MCF 10A (cell line): ENCODE measurements at regions not wholly inside any gene's neighbourhood (a gene's known extent, or its start where the extent isn't known, plus 50 kb on each side); places are given as distances from the start of the nearest gene placed in this dataset.

Experiments
- BruUV-seq: library from RNA; stranded (reverse); fragments of 400-500 nt; replicated peaks from 2 replicates; lab custom pipeline; 2021; lab: Mats Ljungman, UMichigan
- CTCF ChIA-PET: fragments of 300-600 bp; sonication (Branson Sonifier 250); formaldehyde crosslinking; extraction: SDS; loops from one replicate; lab custom pipeline; 2021; ENCODE audit warnings: antibody characterized with exemption, inconsistent platforms; lab: Yijun Ruan, JAX
- POLR2A ChIA-PET: fragments of 300-600, 350-650 bp; sonication (Branson Sonifier 250); formaldehyde crosslinking; extraction: SDS; loops from one replicate; lab custom pipeline; 2020; ENCODE audit warnings: antibody characterized with exemption, inconsistent platforms; lab: Yijun Ruan, JAX
- DNase-seq: peaks from one replicate; pipeline ENCODE4 v3.0.0-alpha.2; 2018; ENCODE audit not compliant: unreplicated experiment
- H3K27ac Mint-ChIP-seq: one replicate; pipeline ENCODE4 v1.8.0; 2022; ENCODE audit warnings: mild to moderate bottlenecking, low read depth, mixed read lengths; ENCODE audit not compliant: unreplicated experiment
- H3K27me3 Mint-ChIP-seq: one replicate; pipeline ENCODE4 v1.8.0; 2022; ENCODE audit warnings: mixed read lengths; ENCODE audit not compliant: insufficient read depth, unreplicated experiment
- H3K36me3 Mint-ChIP-seq: one replicate; pipeline ENCODE4 v1.8.0; 2022; ENCODE audit warnings: mild to moderate bottlenecking, moderate library complexity, mixed read lengths; ENCODE audit not compliant: insufficient read depth, unreplicated experiment
- H3K4me1 Mint-ChIP-seq: one replicate; pipeline ENCODE4 v1.8.0; 2022; ENCODE audit warnings: mixed read lengths; ENCODE audit not compliant: insufficient read depth, unreplicated experiment
- H3K4me3 Mint-ChIP-seq: one replicate; pipeline ENCODE4 v1.8.0; 2022; ENCODE audit warnings: mild to moderate bottlenecking, moderate library complexity, mixed read lengths; ENCODE audit not compliant: unreplicated experiment
- H3K9me3 Mint-ChIP-seq: one replicate; pipeline ENCODE4 v1.8.0; 2022; ENCODE audit warnings: mixed read lengths; ENCODE audit not compliant: unreplicated experiment
- CTCF ChIP-seq: fragments of 200-600 bp; IDR thresholded peaks from one replicate; pipeline ENCODE4 v1.8.0; 2022; ENCODE audit warnings: antibody characterized with exemption, mild to moderate bottlenecking; ENCODE audit not compliant: unreplicated experiment
- intact Hi-C: fragments of 100-400 bp; cut with micrococcal nuclease; formaldehyde crosslinking; loops from 2 replicates; pipeline ENCODE4 v1.14.1; 2022

- ChIA-PET CTCF (interaction anchor here (0.6 kb wide), 1 partner anchor 474 kb away, joined by 3 read pairs; no protein-coding TSS in a partner anchor), POLR2A (no interaction called here)
- no peak for TF ChIP-seq CTCF
- no peaks in the 10 kb centered on the region for H3K36me3 Mint-ChIP-seq
- no peak overlapping the region for H3K4me3 Mint-ChIP-seq
- BruUV-seq: no TSS peak
- H3K27ac Mint-ChIP-seq: no peak overlapping the region
- H3K27me3 Mint-ChIP-seq: no peaks in the 10 kb centered on the region
- intact Hi-C loops: no loop called here
- H3K4me1 Mint-ChIP-seq: peaks cover 6% of the 10 kb centered on the region
- no peaks in the 10 kb centered on the region for H3K9me3 Mint-ChIP-seq
- DNase-seq: no peak
These were observed 76.1 kb upstream of the CCDC85A start for GRCh38 chr2:56107502-56108220.

GRCh38 chr2:56108806-56109205, 75.0 kb upstream of the CCDC85A start:
- Mint-ChIP-seq H3K27me3 (no peaks in the 10 kb centered on the region), H3K4me1 (no peaks in the 10 kb centered on the region), H3K27ac (no peak overlapping the region), H3K4me3 (no peak overlapping the region), H3K9me3 (no peaks in the 10 kb centered on the region), H3K36me3 (no peaks in the 10 kb centered on the region)
- no TSS peak for BruUV-seq
- CTCF ChIA-PET: interaction anchor here (0.5 kb wide), 1 partner anchor 148 kb away, joined by 4 read pairs; no protein-coding TSS in a partner anchor
- TF ChIP-seq CTCF: no peak
- no peak for DNase-seq
- intact Hi-C loops: no loop called here
- POLR2A ChIA-PET: no interaction called here

GRCh38 chr2:56109994-56110393, 73.8 kb upstream of the CCDC85A start:
- no peaks in the 10 kb centered on the region for H3K27me3 Mint-ChIP-seq
- H3K4me3 Mint-ChIP-seq: no peak overlapping the region
- no peak for DNase-seq
- intact Hi-C loops: no loop called here
- H3K36me3 Mint-ChIP-seq: no peaks in the 10 kb centered on the region
- ChIA-PET CTCF (interaction anchor here (0.8 to 1.9 kb wide), 2 partner anchors 20 to 1364 kb away, joined by 3 to 6 read pairs; no protein-coding TSS in a partner anchor), POLR2A (interaction anchor here (0.9 to 1.2 kb wide), 2 partner anchors 9 to 41 kb away, joined by 3 to 5 read pairs; no protein-coding TSS in a partner anchor)
- no peak overlapping the region for H3K27ac Mint-ChIP-seq
- no TSS peak for BruUV-seq
- H3K9me3 Mint-ChIP-seq: no peaks in the 10 kb centered on the region
- no peak for TF ChIP-seq CTCF
- no peaks in the 10 kb centered on the region for H3K4me1 Mint-ChIP-seq

DNA sequence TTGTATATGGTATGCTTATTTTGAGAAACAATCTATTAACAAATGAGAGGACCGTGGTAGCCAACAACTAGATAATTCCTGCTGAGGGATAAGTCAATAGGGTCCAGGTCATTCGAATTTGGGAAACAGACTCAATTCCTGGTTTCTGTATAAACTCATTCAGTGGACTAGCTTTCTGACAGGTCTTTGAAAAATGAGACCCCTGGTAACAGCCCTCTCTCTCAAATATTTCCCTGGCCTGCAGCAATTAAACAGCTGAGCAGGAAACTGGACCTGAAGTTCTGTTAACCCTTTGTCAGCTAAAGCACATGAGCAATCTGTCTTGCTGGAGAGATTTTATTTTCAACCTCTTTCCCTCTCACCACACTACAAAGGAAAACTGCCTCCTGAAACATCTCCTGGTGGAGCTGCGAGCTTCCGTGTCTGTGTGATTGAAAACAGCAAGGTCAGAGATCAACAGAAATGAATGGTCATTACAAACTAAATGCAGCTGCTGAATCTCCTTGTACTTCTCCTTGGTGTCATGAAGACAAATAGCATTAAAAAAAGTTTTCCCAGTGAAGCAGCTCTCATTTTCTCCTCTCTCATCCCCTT, 70.3 kb upstream of the CCDC85A start:
- H3K4me3 Mint-ChIP-seq: no peak overlapping the region
- no peaks in the 10 kb centered on the region for H3K9me3 Mint-ChIP-seq
- no peak overlapping the region for H3K27ac Mint-ChIP-seq

More for the DNA sequence above, 70.3 kb upstream of the CCDC85A start:
- no TSS peak for BruUV-seq
- POLR2A ChIA-PET: no interaction called here
- CTCF ChIA-PET: interaction anchor here (0.7 kb wide), 1 partner anchor 146 kb away, joined by 3 read pairs; no protein-coding TSS in a partner anchor
- H3K4me1 Mint-ChIP-seq: no peaks in the 10 kb centered on the region
- intact Hi-C loops: no loop called here
- no peaks in the 10 kb centered on the region for H3K36me3 Mint-ChIP-seq
- no peak for TF ChIP-seq CTCF
- no peaks in the 10 kb centered on the region for H3K27me3 Mint-ChIP-seq
- DNase-seq: no peak
